NOMO-1 treated with DMSO at 0.1 percent for 48 hours (cell line): ENCODE measurements at regions not wholly inside any gene's neighbourhood (a gene's known extent, or its start where the extent isn't known, plus 50 kb on each side); places are given as distances from the start of the nearest gene placed in this dataset.
"Not testable (repeated sequence)": the region's sequence is repeated elsewhere in the genome, so short reads cannot be mapped to it uniquely, and the experiment has no call there.

Experiments used
- DNase-seq: peaks from one replicate; lab custom pipeline; 2025; ENCODE audit not compliant: unreplicated experiment; lab: John Stamatoyannopoulos, UW

GRCh38 chr15:53038655-53038941 lies 248.5 kb upstream of the ONECUT1 start:
- no peak for DNase-seq

GRCh38 chr15:53037904-53038654 lies 247.9 kb upstream of the ONECUT1 start:
- DNase-seq = no peak

GRCh38 chr15:53036641-53037040 lies 246.5 kb upstream of the ONECUT1 start:
- no peak for DNase-seq

- DNase-seq = no peak
These were observed 244.7 kb upstream of the ONECUT1 start for GRCh38 chr15:53034767-53035245.

- no peak for DNase-seq
These were observed 243.6 kb upstream of the ONECUT1 start for GRCh38 chr15:53033709-53034108.

GRCh38 chr15:53031469-53031868 lies 241.3 kb upstream of the ONECUT1 start:
- DNase-seq = no peak

- DNase-seq = no peak
These were observed 232.7 kb upstream of the ONECUT1 start for GRCh38 chr15:53022788-53023187.

GRCh38 chr15:53013329-53013728 lies 223.2 kb upstream of the ONECUT1 start:
- no peak for DNase-seq

- not testable (repeated sequence) for DNase-seq
These were observed 221.6 kb upstream of the ONECUT1 start for GRCh38 chr15:53011779-53012178.

- no peak for DNase-seq
These were observed 219.0 kb upstream of the ONECUT1 start for GRCh38 chr15:53009093-53009492.

- no peak for DNase-seq
These were observed 210.3 kb upstream of the ONECUT1 start for GRCh38 chr15:53000409-53000808.

GRCh38 chr15:52997123-52997522 lies 207.0 kb upstream of the ONECUT1 start:
- no peak for DNase-seq

- no peak for DNase-seq
These were observed 204.2 kb upstream of the ONECUT1 start for GRCh38 chr15:52994290-52994689.

GRCh38 chr15:52984507-52984906 lies 194.4 kb upstream of the ONECUT1 start:
- DNase-seq = no peak

GRCh38 chr15:52980446-52980845 lies 190.3 kb upstream of the ONECUT1 start:
- DNase-seq = no peak

GRCh38 chr15:52976516-52977075 lies 186.5 kb upstream of the ONECUT1 start:
- DNase-seq = no peak

GRCh38 chr15:52975941-52976449 lies 185.9 kb upstream of the ONECUT1 start:
- no peak for DNase-seq

GRCh38 chr15:52963865-52964264 lies 173.7 kb upstream of the ONECUT1 start:
- no peak for DNase-seq

- DNase-seq = no peak
These were observed 170.1 kb upstream of the ONECUT1 start for GRCh38 chr15:52960283-52960682.

- DNase-seq = no peak
These were observed 153.6 kb upstream of the ONECUT1 start for GRCh38 chr15:52943746-52944145.

- DNase-seq = no peak
These were observed 146.4 kb upstream of the ONECUT1 start for GRCh38 chr15:52936489-52936888.

- DNase-seq = peak; percentile 1
These were observed 135.0 kb upstream of the ONECUT1 start for GRCh38 chr15:52925130-52925529.

- no peak for DNase-seq
These were observed 134.5 kb upstream of the ONECUT1 start for GRCh38 chr15:52924630-52925029.
